ENCODE measurements at regions not wholly inside any gene's neighbourhood (a gene's known extent, or its start where the extent isn't known, plus 50 kb on each side); places are given as distances from the start of the nearest gene placed in this dataset.

DNA sequence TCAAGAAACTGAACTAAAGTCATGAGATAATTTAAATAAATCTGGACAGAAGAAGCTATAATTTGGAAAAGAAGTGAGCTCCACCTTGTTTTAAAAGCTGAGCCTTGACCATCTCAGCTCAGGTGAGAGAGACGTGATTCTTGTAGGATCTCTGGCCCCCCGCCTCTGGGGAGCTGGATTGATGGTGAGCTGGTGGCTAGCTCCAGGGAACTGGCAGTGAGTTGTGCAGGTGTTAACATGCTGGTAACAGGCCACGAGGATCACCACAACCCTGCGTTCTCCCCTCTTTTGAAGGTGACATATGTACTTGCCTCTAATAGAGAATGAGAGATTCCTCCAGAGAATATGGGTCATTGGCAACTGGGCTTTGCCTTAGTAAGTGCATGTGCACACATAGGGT, 485.1 kb downstream of the IRS2 start:
- TF ChIP-seq, protein P1, sequence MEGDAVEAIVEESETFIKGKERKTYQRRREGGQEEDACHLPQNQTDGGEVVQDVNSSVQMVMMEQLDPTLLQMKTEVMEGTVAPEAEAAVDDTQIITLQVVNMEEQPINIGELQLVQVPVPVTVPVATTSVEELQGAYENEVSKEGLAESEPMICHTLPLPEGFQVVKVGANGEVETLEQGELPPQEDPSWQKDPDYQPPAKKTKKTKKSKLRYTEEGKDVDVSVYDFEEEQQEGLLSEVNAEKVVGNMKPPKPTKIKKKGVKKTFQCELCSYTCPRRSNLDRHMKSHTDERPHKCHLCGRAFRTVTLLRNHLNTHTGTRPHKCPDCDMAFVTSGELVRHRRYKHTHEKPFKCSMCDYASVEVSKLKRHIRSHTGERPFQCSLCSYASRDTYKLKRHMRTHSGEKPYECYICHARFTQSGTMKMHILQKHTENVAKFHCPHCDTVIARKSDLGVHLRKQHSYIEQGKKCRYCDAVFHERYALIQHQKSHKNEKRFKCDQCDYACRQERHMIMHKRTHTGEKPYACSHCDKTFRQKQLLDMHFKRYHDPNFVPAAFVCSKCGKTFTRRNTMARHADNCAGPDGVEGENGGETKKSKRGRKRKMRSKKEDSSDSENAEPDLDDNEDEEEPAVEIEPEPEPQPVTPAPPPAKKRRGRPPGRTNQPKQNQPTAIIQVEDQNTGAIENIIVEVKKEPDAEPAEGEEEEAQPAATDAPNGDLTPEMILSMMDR (IDR thresholded peaks at IDR 0.05 in 8 of 11, conservative IDR thresholded peaks at IDR 0.05 in 3 of 11): no peak
- no peak for TF ChIP-seq POLR2A (IDR thresholded peaks at IDR 0.05)

Measured in spleen (tissue), 7 donors.